ENCODE measurements at regions not wholly inside any gene's neighbourhood (a gene's known extent, or its start where the extent isn't known, plus 50 kb on each side); places are given as distances from the start of the nearest gene placed in this dataset.

GRCh38 chr12:66919466-66919865 is 240.6 kb upstream of the GRIP1 start:
- H4K20me1 ChIP-seq (ENCODE audit: insufficient read depth), result no peaks in the 10 kb centered on the region
- H2AFZ ChIP-seq (ENCODE audit: low read depth, low read length), result no peak overlapping the region
- H3K27ac ChIP-seq (ENCODE audit: low read length), result no peak overlapping the region
- H3K27me3 ChIP-seq (ENCODE audit: insufficient read depth, low read depth, low read length), result no peaks in the 10 kb centered on the region
- no peak overlapping the region for H3K4me2 ChIP-seq (ENCODE audit: low read length)
- no peaks in the 10 kb centered on the region for H3K9me2 ChIP-seq (ENCODE audit: insufficient read depth, low read length)
- H3K4me3 ChIP-seq (ENCODE audit: low read length), result no peak overlapping the region
- TF ChIP-seq EP300 (conservative IDR thresholded peaks at IDR 0.05; ENCODE audit: poor library complexity, severe bottlenecking) (no peak), REST (IDR thresholded peaks at IDR 0.05; ENCODE audit: borderline replicate concordance) (no peak), EZH2 (IDR thresholded peaks at IDR 0.05; ENCODE audit: borderline replicate concordance, insufficient read depth, low read length, poor library complexity, severe bottlenecking) (no peak), MXI1 (conservative IDR thresholded peaks at IDR 0.05; ENCODE audit: poor library complexity, severe bottlenecking) (no peak), RAD21 (conservative IDR thresholded peaks at IDR 0.05) (no peak), SMC3 (conservative IDR thresholded peaks at IDR 0.05; ENCODE audit: poor library complexity) (no peak), POLR2AphosphoS5 (IDR thresholded peaks at IDR 0.05) (no peak), TAF1 (IDR thresholded peaks at IDR 0.05; ENCODE audit: low read depth) (no peak)
- TF ChIP-seq, protein P1, sequence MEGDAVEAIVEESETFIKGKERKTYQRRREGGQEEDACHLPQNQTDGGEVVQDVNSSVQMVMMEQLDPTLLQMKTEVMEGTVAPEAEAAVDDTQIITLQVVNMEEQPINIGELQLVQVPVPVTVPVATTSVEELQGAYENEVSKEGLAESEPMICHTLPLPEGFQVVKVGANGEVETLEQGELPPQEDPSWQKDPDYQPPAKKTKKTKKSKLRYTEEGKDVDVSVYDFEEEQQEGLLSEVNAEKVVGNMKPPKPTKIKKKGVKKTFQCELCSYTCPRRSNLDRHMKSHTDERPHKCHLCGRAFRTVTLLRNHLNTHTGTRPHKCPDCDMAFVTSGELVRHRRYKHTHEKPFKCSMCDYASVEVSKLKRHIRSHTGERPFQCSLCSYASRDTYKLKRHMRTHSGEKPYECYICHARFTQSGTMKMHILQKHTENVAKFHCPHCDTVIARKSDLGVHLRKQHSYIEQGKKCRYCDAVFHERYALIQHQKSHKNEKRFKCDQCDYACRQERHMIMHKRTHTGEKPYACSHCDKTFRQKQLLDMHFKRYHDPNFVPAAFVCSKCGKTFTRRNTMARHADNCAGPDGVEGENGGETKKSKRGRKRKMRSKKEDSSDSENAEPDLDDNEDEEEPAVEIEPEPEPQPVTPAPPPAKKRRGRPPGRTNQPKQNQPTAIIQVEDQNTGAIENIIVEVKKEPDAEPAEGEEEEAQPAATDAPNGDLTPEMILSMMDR (IDR thresholded peaks at IDR 0.05; ENCODE audit: poor library complexity, severe bottlenecking), result no peak
- H3K9ac ChIP-seq (ENCODE audit: low read length), result no peak overlapping the region
- H3K9me3 ChIP-seq (ENCODE audit: low read length), result no peaks in the 10 kb centered on the region
- no peaks in the 10 kb centered on the region for H3K36me3 ChIP-seq (ENCODE audit: insufficient read depth, low read length)
- no peaks in the 10 kb centered on the region for H3F3A ChIP-seq (ENCODE audit: insufficient read depth, low read length, poor library complexity, severe bottlenecking)
- H3K79me2 ChIP-seq (replicated peaks; ENCODE audit: insufficient read depth, low read length), result no peaks in the 10 kb centered on the region

- Histone ChIP-seq H3K9me3 (ENCODE audit: low read length) (no peaks in the 10 kb centered on the region), H4K20me1 (ENCODE audit: insufficient read depth) (no peaks in the 10 kb centered on the region), H3K9ac (ENCODE audit: low read length) (no peak overlapping the region), H3K27me3 (ENCODE audit: insufficient read depth, low read depth, low read length) (no peaks in the 10 kb centered on the region), H3F3A (ENCODE audit: insufficient read depth, low read length, poor library complexity, severe bottlenecking) (no peaks in the 10 kb centered on the region), H3K4me2 (ENCODE audit: low read length) (no peak overlapping the region), H3K79me2 (replicated peaks; ENCODE audit: insufficient read depth, low read length) (no peaks in the 10 kb centered on the region), H3K27ac (ENCODE audit: low read length) (no peak overlapping the region), H3K36me3 (ENCODE audit: insufficient read depth, low read length) (no peaks in the 10 kb centered on the region), H3K4me3 (ENCODE audit: low read length) (no peak overlapping the region), H3K9me2 (ENCODE audit: insufficient read depth, low read length) (no peaks in the 10 kb centered on the region), H2AFZ (ENCODE audit: low read depth, low read length) (no peak overlapping the region)
- no peak for TF ChIP-seq EZH2 (IDR thresholded peaks at IDR 0.05; ENCODE audit: borderline replicate concordance, insufficient read depth, low read length, poor library complexity, severe bottlenecking)
- TF ChIP-seq EP300 (conservative IDR thresholded peaks at IDR 0.05; ENCODE audit: poor library complexity, severe bottlenecking), result no peak
Measured at GRCh38 chr12:66920205-66920604, 241.3 kb upstream of the GRIP1 start.

DNA sequence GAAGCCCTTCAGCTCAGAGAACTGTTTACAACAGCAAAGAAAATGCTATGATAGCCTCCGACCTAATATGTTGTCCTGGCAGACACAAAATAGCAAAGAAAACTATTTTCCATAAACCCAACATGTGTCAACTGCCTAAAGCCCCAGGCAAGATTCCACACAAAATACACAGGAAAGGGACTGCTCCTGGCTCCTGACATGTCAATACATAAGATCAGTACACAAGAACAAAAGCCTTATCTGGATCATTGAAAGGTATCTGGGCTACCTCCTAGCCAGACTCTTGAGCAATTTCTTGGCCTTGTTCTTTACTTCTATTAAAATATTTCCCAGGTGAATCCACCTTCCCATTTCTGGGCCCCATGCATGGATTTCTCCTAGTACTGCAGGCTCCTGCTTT is 242.3 kb upstream of the GRIP1 start:
- Histone ChIP-seq H3K4me3 (ENCODE audit: low read length) (no peak overlapping the region), H3K9me3 (ENCODE audit: low read length) (no peaks in the 10 kb centered on the region), H3F3A (ENCODE audit: insufficient read depth, low read length, poor library complexity, severe bottlenecking) (no peaks in the 10 kb centered on the region), H3K9ac (ENCODE audit: low read length) (no peak overlapping the region), H3K27me3 (ENCODE audit: insufficient read depth, low read depth, low read length) (no peaks in the 10 kb centered on the region), H3K9me2 (ENCODE audit: insufficient read depth, low read length) (no peaks in the 10 kb centered on the region), H3K79me2 (replicated peaks; ENCODE audit: insufficient read depth, low read length) (no peaks in the 10 kb centered on the region), H4K20me1 (ENCODE audit: insufficient read depth) (no peaks in the 10 kb centered on the region), H2AFZ (ENCODE audit: low read depth, low read length) (no peak overlapping the region), H3K4me2 (ENCODE audit: low read length) (no peak overlapping the region), H3K27ac (ENCODE audit: low read length) (no peak overlapping the region), H3K36me3 (ENCODE audit: insufficient read depth, low read length) (no peaks in the 10 kb centered on the region)
- TF ChIP-seq RAD21 (conservative IDR thresholded peaks at IDR 0.05), result no peak
- no peak for TF ChIP-seq MXI1 (conservative IDR thresholded peaks at IDR 0.05; ENCODE audit: poor library complexity, severe bottlenecking)
